ENCODE measurements at regions not wholly inside any gene's neighbourhood (a gene's known extent, or its start where the extent isn't known, plus 50 kb on each side); places are given as distances from the start of the nearest gene placed in this dataset.

GRCh38 chr2:42931818-42932195 is 139.4 kb upstream of the HAAO start:
- Histone ChIP-seq H3K4me1 (ENCODE audit: control insufficient read depth, insufficient read depth, low read length) (no peaks in the 10 kb centered on the region), H3K27me3 (ENCODE audit: control insufficient read depth, insufficient read depth, low read length) (no peaks in the 10 kb centered on the region), H3K36me3 (ENCODE audit: control insufficient read depth, insufficient read depth, low read length) (no peaks in the 10 kb centered on the region), H3K4me3 (ENCODE audit: low read depth in 2 of 2, low read length in 2 of 2) (no peak overlapping the region), H3K27ac (ENCODE audit: low read length) (no peak overlapping the region), H3K9me3 (ENCODE audit: control insufficient read depth, insufficient read depth, low read depth, low read length) (no peaks in the 10 kb centered on the region)
- ATAC-seq (no peak), DNase-seq (ENCODE audit: low read depth, low spot score) (no peak)
- POLR2A ChIA-PET: no interaction called here
- intact Hi-C loops (cut with micrococcal nuclease; ENCODE audit: unreplicated experiment) (no loop called here), in situ Hi-C loops (cut with HindIII; ENCODE audit: low pct_unique_long_range_greater_than_20kb, low sequenced_read_pairs) (no loop called here)
- TF ChIP-seq TCF7L2 (IDR thresholded peaks at IDR 0.05; ENCODE audit: low read depth, low read length) (no peak), SIN3A (IDR thresholded peaks at IDR 0.05; ENCODE audit: borderline replicate concordance, insufficient read depth, low read depth, low read length) (no peak), POLR2AphosphoS5 (IDR thresholded peaks at IDR 0.05; ENCODE audit: low read depth, low read length) (no peak), CTCF (IDR thresholded peaks at IDR 0.05) (no peak), REST (IDR thresholded peaks at IDR 0.05; ENCODE audit: insufficient read depth in 1 of 2, low read depth in 2 of 2, low read length in 1 of 2) (no peak)
- no TSS peak for BruUV-seq (replicated peaks)
- CTCF ChIA-PET: no interaction called here

GRCh38 chr2:42931146-42931817 is 138.9 kb upstream of the HAAO start:
- Histone ChIP-seq H3K9me3 (ENCODE audit: control insufficient read depth, insufficient read depth, low read depth, low read length) (no peaks in the 10 kb centered on the region), H3K36me3 (ENCODE audit: control insufficient read depth, insufficient read depth, low read length) (no peaks in the 10 kb centered on the region), H3K27me3 (ENCODE audit: control insufficient read depth, insufficient read depth, low read length) (no peaks in the 10 kb centered on the region), H3K4me1 (ENCODE audit: control insufficient read depth, insufficient read depth, low read length) (no peaks in the 10 kb centered on the region), H3K27ac (ENCODE audit: low read length) (no peak overlapping the region), H3K4me3 (ENCODE audit: low read depth in 2 of 2, low read length in 2 of 2) (no peak overlapping the region)
- CTCF ChIA-PET: no interaction called here
- POLR2A ChIA-PET: no interaction called here
- in situ Hi-C loops (cut with HindIII; ENCODE audit: low pct_unique_long_range_greater_than_20kb, low sequenced_read_pairs): no loop called here
- ATAC-seq (peak; percentile 44; the same call in 1 of the 2 replicates), DNase-seq (ENCODE audit: low read depth, low spot score) (no peak)
- no TSS peak for BruUV-seq (replicated peaks)
- intact Hi-C loops (cut with micrococcal nuclease; ENCODE audit: unreplicated experiment): no loop called here
- TF ChIP-seq CTCF (IDR thresholded peaks at IDR 0.05) (no peak; the same call in 1 of the 2 replicates), REST (IDR thresholded peaks at IDR 0.05; ENCODE audit: insufficient read depth in 1 of 2, low read depth in 2 of 2, low read length in 1 of 2) (no peak), POLR2AphosphoS5 (IDR thresholded peaks at IDR 0.05; ENCODE audit: low read depth, low read length) (no peak), SIN3A (IDR thresholded peaks at IDR 0.05; ENCODE audit: borderline replicate concordance, insufficient read depth, low read depth, low read length) (no peak), TCF7L2 (IDR thresholded peaks at IDR 0.05; ENCODE audit: low read depth, low read length) (no peak)

All from Panc1 (cell line).